ENCODE measurements at regions not wholly inside any gene's neighbourhood (a gene's known extent, or its start where the extent isn't known, plus 50 kb on each side); places are given as distances from the start of the nearest gene placed in this dataset.

- H3K27ac ChIP-seq: no peak overlapping the region
- H3K36me3 ChIP-seq: no peaks in the 10 kb centered on the region
- H3K9me3 ChIP-seq (ENCODE audit: severe bottlenecking): no peaks in the 10 kb centered on the region
- no peak for DNase-seq
- H3K27me3 ChIP-seq (ENCODE audit: insufficient read depth, low read depth, severe bottlenecking): peaks cover 90% of the 10 kb centered on the region
- H3K4me3 ChIP-seq (ENCODE audit: low read depth, low read length): no peak overlapping the region
- no peak for TF ChIP-seq CTCF (IDR thresholded peaks at IDR 0.05; ENCODE audit: low read depth, low read length)
These were observed 52.7 kb upstream of the MAMLD1 start for GRCh38 chrX:150310417-150310816.

DNA sequence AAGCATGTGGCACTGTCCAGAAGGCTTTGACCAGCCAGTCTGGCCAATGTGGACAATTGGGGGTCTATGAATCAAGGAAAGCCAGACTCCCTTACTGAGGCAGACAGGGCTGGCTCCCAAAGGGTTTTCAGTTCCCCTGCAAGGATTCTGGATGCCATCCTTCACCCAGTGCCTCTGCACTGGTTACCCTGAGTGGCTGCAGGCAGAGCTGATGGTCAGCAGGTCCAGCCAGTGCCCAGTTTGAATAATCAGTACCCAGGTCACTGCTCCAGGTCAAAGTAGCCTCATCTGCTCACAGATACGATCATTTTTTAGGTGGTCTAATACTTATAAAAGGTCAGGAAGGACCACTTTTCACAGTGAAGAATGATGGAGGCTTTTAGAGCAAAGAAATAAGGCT lies 52.2 kb upstream of the MAMLD1 start:
- no peak for DNase-seq
- TF ChIP-seq CTCF (IDR thresholded peaks at IDR 0.05; ENCODE audit: low read depth, low read length): no peak
- H3K4me3 ChIP-seq (ENCODE audit: low read depth, low read length): no peak overlapping the region
- H3K36me3 ChIP-seq: no peaks in the 10 kb centered on the region
- H3K9me3 ChIP-seq (ENCODE audit: severe bottlenecking): no peaks in the 10 kb centered on the region
- peaks cover 92% of the 10 kb centered on the region for H3K27me3 ChIP-seq (ENCODE audit: insufficient read depth, low read depth, severe bottlenecking)
- H3K27ac ChIP-seq: no peak overlapping the region

DNA sequence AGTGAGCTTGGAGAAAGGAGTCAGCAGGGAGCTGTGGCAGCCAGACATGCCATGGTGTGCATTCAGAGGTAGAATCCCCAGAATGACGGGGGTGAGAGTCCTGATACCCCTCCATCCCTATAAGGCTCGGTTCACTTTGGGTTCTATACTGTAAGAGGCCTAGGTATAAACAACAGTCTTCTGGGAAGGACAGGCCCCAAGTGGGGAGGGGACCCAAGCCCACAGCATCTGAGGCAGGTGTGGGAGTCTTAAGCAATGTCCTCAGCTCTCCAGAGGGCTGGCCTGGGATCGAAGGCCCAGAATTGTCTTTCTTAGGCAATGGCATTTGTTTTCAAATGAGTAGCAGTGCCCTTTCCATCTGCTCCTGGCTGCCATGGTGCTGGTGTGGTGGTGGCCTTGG lies 50.2 kb upstream of the MAMLD1 start:
- no peak for TF ChIP-seq CTCF (IDR thresholded peaks at IDR 0.05; ENCODE audit: low read depth, low read length)
- Histone ChIP-seq H3K9me3 (ENCODE audit: severe bottlenecking) (no peaks in the 10 kb centered on the region), H3K27ac (no peak overlapping the region)

More for the DNA sequence above, 50.2 kb upstream of the MAMLD1 start:
- DNase-seq: no peak
- Histone ChIP-seq H3K36me3 (no peaks in the 10 kb centered on the region), H3K27me3 (ENCODE audit: insufficient read depth, low read depth, severe bottlenecking) (peaks cover 96% of the 10 kb centered on the region), H3K4me3 (ENCODE audit: low read depth, low read length) (no peak overlapping the region)

All from WERI-Rb-1 (cell line).